Mesenchymal stem cell (in vitro differentiated cells and primary cell): ENCODE measurements at regions not wholly inside any gene's neighbourhood (a gene's known extent, or its start where the extent isn't known, plus 50 kb on each side); places are given as distances from the start of the nearest gene placed in this dataset.

ENCODE experiments used
- DNase-seq: peaks from one replicate; pipeline ENCODE4 v3.0.0-alpha.2; 2013
- H2AFZ ChIP-seq: one replicate; pipeline ENCODE4 v1.6.1; 2013; ENCODE audit warnings: low read depth, mild to moderate bottlenecking, control low read depth, inconsistent platforms, low read length, moderate library complexity
- H2AK5ac ChIP-seq: 2 replicates; pipeline ENCODE4 v1.6.1; 2013; ENCODE audit warnings: low read length, moderate library complexity, mild to moderate bottlenecking, inconsistent platforms; ENCODE audit not compliant: severe bottlenecking
- H2BK120ac ChIP-seq: one replicate; pipeline ENCODE4 v1.6.1; 2013; ENCODE audit warnings: low read depth, mild to moderate bottlenecking, inconsistent platforms, low read length, moderate library complexity
- H2BK12ac ChIP-seq, 2 experiments: one replicate each; pipeline ENCODE4 v1.6.1; 2013; ENCODE audit warnings: inconsistent platforms in 2 of 2, low read length in 2 of 2, mild to moderate bottlenecking in 2 of 2, moderate library complexity in 2 of 2, control low read depth in 1 of 2
- H2BK15ac ChIP-seq: one replicate; pipeline ENCODE4 v1.6.1; 2013; ENCODE audit warnings: mild to moderate bottlenecking, low read depth, inconsistent platforms; ENCODE audit not compliant: poor library complexity, severe bottlenecking
- H2BK5ac ChIP-seq: 2 replicates; pipeline ENCODE4 v1.6.1; 2013; ENCODE audit warnings: low read depth, mild to moderate bottlenecking, low read length, control low read depth, inconsistent platforms; ENCODE audit not compliant: poor library complexity, severe bottlenecking
- H3K14ac ChIP-seq, 2 experiments: one replicate each; pipeline ENCODE4 v1.6.1; 2013; ENCODE audit warnings: inconsistent platforms in 2 of 2, low read length in 2 of 2, control low read depth in 1 of 2, mild to moderate bottlenecking in 1 of 2, moderate library complexity in 1 of 2
- H3K18ac ChIP-seq, 2 experiments: one replicate each; pipeline ENCODE4 v1.6.1; 2013; ENCODE audit warnings: inconsistent platforms in 2 of 2, low read length in 2 of 2, control low read depth in 1 of 2, low read depth in 1 of 2, mild to moderate bottlenecking in 1 of 2
- H3K23ac ChIP-seq, 2 experiments: one replicate each; pipeline ENCODE4 v1.6.1; 2013; ENCODE audit warnings: inconsistent platforms in 2 of 2, low read length in 2 of 2, mild to moderate bottlenecking in 2 of 2, moderate library complexity in 2 of 2, control low read depth in 1 of 2
- H3K27ac ChIP-seq: 2 replicates; pipeline ENCODE4 v1.5.1; 2013; ENCODE audit warnings: mild to moderate bottlenecking, moderate library complexity, low read length, control low read depth, inconsistent platforms; ENCODE audit not compliant: poor library complexity, severe bottlenecking
- H3K27me3 ChIP-seq, 2 experiments: 2 replicates each; pipeline versions ENCODE4 v1.6.1 to v1.7.0; 2013; ENCODE audit warnings: low read length in 2 of 2, mild to moderate bottlenecking in 2 of 2, moderate library complexity in 2 of 2, control low read depth in 1 of 2, inconsistent platforms in 1 of 2; ENCODE audit not compliant: control insufficient read depth in 1 of 2, insufficient read depth in 1 of 2
- H3K36me3 ChIP-seq, 2 experiments: 2 replicates each; pipeline versions ENCODE4 v1.6.1 to v1.7.0; 2013; ENCODE audit warnings: low read length in 2 of 2, control low read depth in 1 of 2, inconsistent platforms in 1 of 2, low read depth in 1 of 2, mild to moderate bottlenecking in 1 of 2; ENCODE audit not compliant: insufficient read depth in 2 of 2, control insufficient read depth in 1 of 2
- H3K4ac ChIP-seq, 2 experiments: one replicate each; pipeline ENCODE4 v1.6.1; 2013; ENCODE audit warnings: inconsistent platforms in 2 of 2, low read length in 2 of 2, mild to moderate bottlenecking in 2 of 2, moderate library complexity in 2 of 2, control low read depth in 1 of 2, low read depth in 1 of 2
- H3K4me1 ChIP-seq: 2 replicates; pipeline ENCODE4 v1.6.1; 2013; ENCODE audit warnings: low read depth, low read length, control low read depth; ENCODE audit not compliant: control insufficient read depth, insufficient read depth
- H3K4me2 ChIP-seq: 2 replicates; pipeline ENCODE4 v1.6.1; 2013; ENCODE audit warnings: low read length, mild to moderate bottlenecking, inconsistent platforms; ENCODE audit not compliant: poor library complexity, severe bottlenecking
- H3K4me3 ChIP-seq, 2 experiments: 2 replicates each; pipeline versions ENCODE4 v1.5.1 to v1.7.0; 2013; ENCODE audit warnings: low read length in 2 of 2, mild to moderate bottlenecking in 2 of 2, control low read depth in 1 of 2, low read depth in 1 of 2; ENCODE audit not compliant: insufficient read depth in 1 of 2
- H3K79me1 ChIP-seq: replicated peaks from 2 replicates; pipeline ENCODE4 v1.6.1; 2013; ENCODE audit warnings: mild to moderate bottlenecking, control low read depth, low read length, inconsistent platforms; ENCODE audit not compliant: poor library complexity, severe bottlenecking
- H3K9ac ChIP-seq: 2 replicates; pipeline ENCODE4 v1.7.0; 2013; ENCODE audit warnings: mild to moderate bottlenecking, low read length, moderate library complexity
- H3K9me3 ChIP-seq: 2 replicates; pipeline ENCODE4 v1.7.0; 2013; ENCODE audit warnings: mild to moderate bottlenecking, low read length; ENCODE audit not compliant: control insufficient read depth
- H4K8ac ChIP-seq: one replicate; pipeline ENCODE4 v1.6.1; 2013; ENCODE audit warnings: inconsistent platforms, mild to moderate bottlenecking, low read length, moderate library complexity
- H4K91ac ChIP-seq: one replicate; pipeline ENCODE4 v1.6.1; 2013; ENCODE audit warnings: mild to moderate bottlenecking, low read length, inconsistent platforms
- WGBS: methylation state at CpG from one replicate; pipeline ENCODE4 v1.1.7; 2013; ENCODE audit warnings: mixed read lengths; 5-methylcytosine and 5-hydroxymethylcytosine counted together

- Histone ChIP-seq H2BK15ac (no peak overlapping the region), H2AFZ (no peak overlapping the region), H3K23ac (no peak overlapping the region), H3K9ac (no peak overlapping the region), H3K4me2 (no peak overlapping the region), H3K4me3 (no peak overlapping the region), H2BK5ac (no peak overlapping the region), H3K79me1 (no peaks in the 10 kb centered on the region), H3K9me3 (peaks cover 5% of the 10 kb centered on the region), H2AK5ac (peak overlapping the region; percentile 68), H3K4me1 (peaks cover 20% of the 10 kb centered on the region), H4K91ac (no peak overlapping the region), H3K36me3 (no peaks in the 10 kb centered on the region), H3K27me3 (no peaks in the 10 kb centered on the region), H2BK12ac (no peak overlapping the region), H3K4ac (no peak overlapping the region), H3K14ac (no peak overlapping the region), H2BK120ac (no peak overlapping the region), H3K27ac (no peak overlapping the region), H3K18ac (no peak overlapping the region), H4K8ac (no peak overlapping the region)
- DNase-seq, result no peak
- WGBS, result 94% methylated on average over 1 of the region's 1 CpG
These were observed 265.5 kb upstream of the NCKAP5 start for GRCh38 chr2:133833746-133834145.

- peak overlapping the region; percentile 31 for H4K8ac ChIP-seq
- 98% methylated on average over 2 of the region's 2 CpGs for WGBS
- H3K4ac ChIP-seq, result no peak overlapping the region
- H2BK15ac ChIP-seq, result no peak overlapping the region
- no peak overlapping the region for H3K23ac ChIP-seq
- peak overlapping the region; percentile 11 for H4K91ac ChIP-seq
- no peak overlapping the region for H2BK120ac ChIP-seq
- H3K4me3 ChIP-seq, result no peak overlapping the region
- H2BK12ac ChIP-seq, result peak overlapping the region; percentile 12 to 65
- no peak for DNase-seq
- H3K4me1 ChIP-seq, result peaks cover 18% of the 10 kb centered on the region
- H2AK5ac ChIP-seq, result peak overlapping the region; percentile 51
- H3K27me3 ChIP-seq, result no peaks in the 10 kb centered on the region
- no peak overlapping the region for H3K9ac ChIP-seq
- peak overlapping the region; percentile 1 to 44 for H3K18ac ChIP-seq
- H3K9me3 ChIP-seq, result peaks cover 5% of the 10 kb centered on the region
- H3K79me1 ChIP-seq, result no peaks in the 10 kb centered on the region
- H3K14ac ChIP-seq, result peak overlapping the region in 1 of 2 experiments; percentile 19
- peak overlapping the region; percentile 8 for H2AFZ ChIP-seq
- no peak overlapping the region for H3K27ac ChIP-seq
- H2BK5ac ChIP-seq, result no peak overlapping the region
- H3K36me3 ChIP-seq, result no peaks in the 10 kb centered on the region
- H3K4me2 ChIP-seq, result no peak overlapping the region
These were observed 267.8 kb upstream of the NCKAP5 start for GRCh38 chr2:133835821-133836619.

DNA sequence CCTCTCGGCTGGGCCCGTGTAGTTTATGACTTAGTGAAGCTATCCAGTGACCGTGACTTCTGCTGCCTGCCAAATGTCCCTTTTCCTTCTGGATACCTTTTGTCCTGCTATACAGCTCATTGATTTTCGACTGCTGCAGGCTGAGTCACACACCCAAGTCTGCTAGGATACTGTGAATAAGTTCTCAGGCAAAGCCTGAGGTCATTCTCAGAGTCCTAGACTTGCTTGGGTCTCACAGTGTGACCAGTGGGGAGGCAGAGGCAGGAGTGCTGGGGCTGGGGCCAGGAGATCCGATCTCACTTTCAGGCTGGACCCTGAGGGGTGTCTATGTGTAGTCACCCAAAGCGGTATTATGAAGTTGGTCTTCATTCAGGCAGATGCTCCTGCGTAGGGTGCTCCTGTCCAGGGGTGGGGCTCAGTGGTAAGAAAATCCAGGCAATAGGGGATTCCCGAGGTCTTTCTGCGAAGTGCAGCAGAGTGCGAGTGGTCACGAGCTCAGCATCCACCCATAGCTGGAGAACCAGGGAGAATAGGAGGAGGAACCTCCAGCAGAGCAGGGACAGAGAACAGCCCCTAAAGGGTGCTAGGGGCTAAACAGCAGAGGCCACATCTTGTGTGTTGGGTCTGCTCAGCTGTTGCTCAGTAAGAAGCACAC is 268.6 kb upstream of the NCKAP5 start:
- peak overlapping the region in 1 of 2 experiments; percentile 19 for H3K14ac ChIP-seq
- 85% methylated on average over 11 of the region's 11 CpGs for WGBS
- H3K79me1 ChIP-seq, result no peaks in the 10 kb centered on the region
- no peak overlapping the region for H2BK15ac ChIP-seq
- H3K36me3 ChIP-seq, result no peaks in the 10 kb centered on the region
- H3K9ac ChIP-seq, result no peak overlapping the region
- no peak overlapping the region for H3K4me2 ChIP-seq
- peak overlapping the region; percentile 35 to 44 for H3K18ac ChIP-seq
- H2BK5ac ChIP-seq, result no peak overlapping the region
- no peak for DNase-seq
- no peak overlapping the region for H4K91ac ChIP-seq
- H3K4ac ChIP-seq, result peak overlapping the region; percentile 26
- H3K9me3 ChIP-seq, result peaks cover 5% of the 10 kb centered on the region
- no peak overlapping the region for H3K4me3 ChIP-seq
- no peak overlapping the region for H2BK120ac ChIP-seq
- H3K27me3 ChIP-seq, result no peaks in the 10 kb centered on the region
- H2AFZ ChIP-seq, result peak overlapping the region; percentile 8
- peak overlapping the region; percentile 36 for H2AK5ac ChIP-seq
- peaks cover 20% of the 10 kb centered on the region for H3K4me1 ChIP-seq
- no peak overlapping the region for H3K23ac ChIP-seq
- peak overlapping the region; percentile 31 for H4K8ac ChIP-seq
- peak overlapping the region; percentile 32 for H3K27ac ChIP-seq
- peak overlapping the region; percentile 65 to 67 for H2BK12ac ChIP-seq

DNA sequence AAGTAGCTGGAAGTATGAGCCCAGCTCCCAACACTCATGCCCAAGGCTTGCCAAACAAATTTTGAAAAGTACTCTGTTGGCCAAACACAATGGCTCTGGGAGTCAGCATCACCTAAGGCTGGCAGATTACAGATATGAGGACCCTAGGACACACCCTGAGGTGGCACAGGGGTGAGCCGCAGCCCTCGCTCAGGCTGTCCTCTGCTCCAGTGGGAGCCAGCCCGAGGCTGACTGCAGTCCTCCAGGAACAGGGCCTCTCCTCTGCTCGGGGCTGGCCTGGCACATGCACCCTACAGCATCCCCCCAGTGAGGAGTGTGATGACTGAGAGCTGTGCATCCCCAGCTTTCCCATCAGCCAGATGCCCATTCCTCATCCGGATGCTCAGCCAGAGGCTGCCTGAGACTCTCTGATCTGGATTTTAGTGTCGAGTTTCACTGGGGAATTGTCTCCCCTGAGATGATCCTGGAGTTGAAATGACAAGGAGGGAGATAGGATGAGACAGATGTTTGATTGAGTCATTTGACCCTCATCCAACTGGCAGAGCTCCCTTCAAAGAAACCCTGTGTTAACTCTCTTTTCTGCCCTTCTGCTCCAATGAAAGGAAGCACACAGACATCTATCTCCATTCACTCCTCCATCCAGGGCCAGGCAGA is 269.3 kb upstream of the NCKAP5 start:
- no peak overlapping the region for H3K4me3 ChIP-seq
- H2AK5ac ChIP-seq, result peak overlapping the region; percentile 0
- no peak overlapping the region for H2BK5ac ChIP-seq
- WGBS, result 93% methylated on average over 6 of the region's 6 CpGs
- no peak overlapping the region for H2BK15ac ChIP-seq
- H3K14ac ChIP-seq, result peak overlapping the region in 1 of 2 experiments; percentile 74
- H3K79me1 ChIP-seq, result no peaks in the 10 kb centered on the region
- H3K18ac ChIP-seq, result peak overlapping the region; percentile 3 to 54
- H3K27me3 ChIP-seq, result no peaks in the 10 kb centered on the region
- H3K36me3 ChIP-seq, result no peaks in the 10 kb centered on the region
- H2AFZ ChIP-seq, result no peak overlapping the region
- H3K23ac ChIP-seq, result no peak overlapping the region
- H2BK120ac ChIP-seq, result no peak overlapping the region
- no peak overlapping the region for H3K27ac ChIP-seq
- no peak overlapping the region for H3K9ac ChIP-seq
- no peak overlapping the region for H4K91ac ChIP-seq
- no peak overlapping the region for H4K8ac ChIP-seq
- no peak overlapping the region for H3K4me2 ChIP-seq
- peaks cover 4% of the 10 kb centered on the region for H3K9me3 ChIP-seq
- peaks cover 20% of the 10 kb centered on the region for H3K4me1 ChIP-seq
- peak overlapping the region in 1 of 2 experiments; percentile 67 for H2BK12ac ChIP-seq
- H3K4ac ChIP-seq, result peak overlapping the region in 1 of 2 experiments; percentile 19
- no peak for DNase-seq
